CMK (cell line): ENCODE measurements at regions not wholly inside any gene's neighbourhood (a gene's known extent, or its start where the extent isn't known, plus 50 kb on each side); places are given as distances from the start of the nearest gene placed in this dataset.

ENCODE experiments used
- DNase-seq: peaks from one replicate; pipeline ENCODE4 v3.0.0-alpha.2; 2010; ENCODE audit warnings: low read depth

DNA sequence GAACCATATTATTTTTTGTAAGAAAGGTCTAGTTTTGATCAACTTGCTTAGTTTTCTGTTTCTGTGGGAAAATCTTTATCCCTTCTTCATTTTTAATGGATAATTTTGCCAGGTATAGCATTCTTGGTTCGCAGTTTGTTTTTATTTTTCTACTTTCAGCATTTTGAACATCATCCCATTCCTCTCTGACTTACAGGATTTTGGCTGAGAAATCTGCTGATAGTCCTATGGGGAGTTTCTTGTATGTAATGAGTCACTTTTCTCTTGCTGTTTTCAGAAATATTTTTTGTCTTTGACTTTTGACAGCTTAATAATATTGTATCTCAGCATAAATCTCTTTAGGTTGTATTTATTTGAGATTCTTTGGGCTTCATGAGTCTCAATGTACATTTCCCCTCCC is 389.1 kb downstream of the PBX1 start:
- DNase-seq = no peak

DNA sequence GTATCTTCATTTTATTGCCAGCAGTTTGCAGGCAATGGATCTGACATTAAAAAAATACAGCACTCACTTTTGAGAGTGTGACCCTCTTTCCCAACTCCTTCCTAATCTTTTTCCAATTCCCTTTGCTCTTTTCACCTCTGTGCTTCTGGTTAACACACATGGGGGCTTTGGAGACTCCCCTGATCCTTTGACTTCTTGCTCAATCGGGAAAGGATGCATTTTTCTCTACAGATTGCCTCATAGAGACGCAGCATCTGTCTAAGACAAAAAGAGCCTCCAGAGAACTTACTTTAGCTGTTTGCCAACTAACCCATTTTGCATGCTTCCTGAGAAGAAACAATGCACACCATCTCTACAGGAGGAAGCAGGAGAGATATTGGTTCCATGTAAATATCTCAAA is 378.3 kb downstream of the PBX1 start:
- no peak for DNase-seq

DNA sequence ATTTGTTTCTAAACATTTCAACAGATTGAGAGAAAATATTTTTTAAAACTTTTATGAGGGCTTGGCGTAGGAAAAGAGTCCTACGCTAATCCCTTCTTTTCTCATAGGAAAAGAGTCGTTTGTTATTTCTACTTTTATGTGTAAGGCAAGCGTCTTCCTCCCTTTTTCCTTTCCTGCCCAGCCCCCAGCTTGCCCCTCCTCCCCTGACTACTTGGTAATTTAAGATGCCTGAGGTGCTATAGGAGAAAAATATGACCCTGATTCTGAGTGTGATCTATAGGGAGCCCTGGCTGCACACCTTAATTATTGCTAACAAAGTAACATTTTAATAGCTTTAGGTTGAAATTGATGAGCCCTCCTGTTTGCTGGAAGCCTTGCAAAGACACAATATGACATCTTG is 373.6 kb downstream of the PBX1 start:
- no peak for DNase-seq

DNA sequence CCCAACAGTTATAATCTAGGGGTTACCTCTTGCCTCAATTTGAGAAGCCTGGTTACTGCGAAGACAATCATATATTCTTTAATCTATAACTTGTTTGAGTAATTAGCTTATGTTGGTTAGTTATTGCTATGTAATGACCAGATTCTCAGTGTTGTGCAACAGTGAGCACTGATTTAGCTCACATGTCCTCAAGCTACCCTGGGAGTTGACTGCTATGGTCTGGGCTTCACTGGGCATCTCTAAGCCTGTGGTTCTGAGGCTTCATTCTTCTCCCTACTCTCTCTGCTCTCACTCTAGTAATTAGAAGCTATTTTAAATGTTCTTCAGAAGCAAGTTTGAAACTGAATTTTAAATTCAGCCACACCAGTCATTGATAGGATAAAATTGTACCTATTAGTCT is 371.8 kb downstream of the PBX1 start:
- DNase-seq = no peak

DNA sequence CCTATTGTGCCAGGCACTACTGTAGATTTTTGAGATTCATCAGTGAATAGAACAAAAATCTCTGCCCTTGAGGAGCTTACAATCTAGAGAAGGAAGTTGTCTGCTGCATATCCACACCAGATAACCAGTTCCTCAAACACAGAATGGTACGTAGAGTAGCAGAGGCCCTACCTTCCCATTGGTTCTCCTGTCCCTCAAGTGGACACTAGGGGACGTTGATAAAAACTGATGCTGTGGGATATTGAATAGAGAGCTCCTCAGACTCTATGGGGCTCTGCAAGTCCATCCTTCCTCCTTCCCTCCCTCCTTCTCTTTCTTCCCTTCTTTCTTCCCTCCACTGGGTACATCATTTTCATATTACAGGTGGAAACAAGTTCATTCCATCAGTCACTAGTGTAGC is 371.3 kb downstream of the PBX1 start:
- no peak for DNase-seq

DNA sequence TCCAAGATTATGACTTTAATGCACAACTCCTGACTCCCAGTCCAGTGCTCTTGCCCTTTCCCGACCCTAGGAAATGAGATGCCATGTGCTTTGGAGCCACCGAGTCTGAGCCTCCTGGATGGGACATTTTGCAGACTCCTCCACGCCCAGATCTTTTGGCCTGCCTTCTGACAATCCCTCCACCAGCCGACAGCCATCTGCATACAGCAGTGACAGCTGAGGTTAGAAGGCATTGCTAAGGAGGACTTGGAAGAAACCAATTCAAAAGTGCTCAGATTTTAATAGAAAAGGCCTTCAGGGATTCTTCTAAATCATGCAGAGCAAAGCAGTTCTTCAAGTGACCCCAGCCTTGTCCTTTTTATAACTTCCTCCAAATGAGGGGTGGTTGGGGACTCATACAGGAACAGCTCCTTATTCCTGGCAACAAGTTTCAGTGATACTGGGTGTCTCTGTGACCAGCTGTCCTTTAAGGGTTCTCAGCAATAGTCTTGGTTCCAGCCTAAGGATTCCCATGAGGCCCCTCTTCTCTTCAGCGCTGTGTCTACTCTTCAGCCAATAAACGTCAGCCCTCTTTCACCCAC is 369.3 kb downstream of the PBX1 start:
- no peak for DNase-seq

DNA sequence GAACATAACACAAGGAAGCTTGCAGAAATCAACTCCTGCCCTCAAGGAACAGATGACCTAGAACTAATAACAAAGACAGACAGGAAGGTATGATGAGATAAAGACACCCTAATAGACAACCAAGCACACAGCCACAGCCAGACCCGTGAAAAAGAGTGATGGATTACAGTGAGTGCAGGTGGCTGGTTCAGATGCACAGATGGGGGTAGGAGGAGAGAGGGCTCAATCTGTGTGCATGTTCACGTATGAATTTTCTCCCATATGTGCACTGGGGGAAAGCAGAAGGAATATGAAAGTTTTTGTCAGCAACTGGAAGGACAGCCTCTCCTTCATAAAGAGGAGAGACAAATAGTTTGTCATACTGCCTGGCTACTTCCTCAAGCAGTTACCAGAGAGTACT is 367.1 kb downstream of the PBX1 start:
- DNase-seq = no peak

DNA sequence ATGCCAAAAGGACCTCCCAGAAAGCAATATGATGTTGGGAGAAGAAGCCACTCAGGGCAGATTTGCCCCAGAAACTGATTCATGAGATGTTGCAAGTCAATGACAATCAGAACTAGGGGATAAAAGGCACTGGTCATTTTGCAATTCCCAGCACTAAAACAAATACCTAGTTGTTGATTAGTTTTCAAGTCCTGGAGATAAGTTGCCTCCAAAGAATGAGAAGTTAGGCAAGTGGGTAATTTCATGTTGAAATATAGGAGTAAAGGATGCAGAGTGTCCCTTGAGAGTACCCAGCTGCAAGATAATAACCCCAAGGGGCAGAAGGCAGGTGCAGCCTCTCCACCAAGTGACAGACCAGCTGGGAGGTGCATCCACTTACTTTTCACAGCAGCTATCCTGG is 363.6 kb downstream of the PBX1 start:
- no peak for DNase-seq

DNA sequence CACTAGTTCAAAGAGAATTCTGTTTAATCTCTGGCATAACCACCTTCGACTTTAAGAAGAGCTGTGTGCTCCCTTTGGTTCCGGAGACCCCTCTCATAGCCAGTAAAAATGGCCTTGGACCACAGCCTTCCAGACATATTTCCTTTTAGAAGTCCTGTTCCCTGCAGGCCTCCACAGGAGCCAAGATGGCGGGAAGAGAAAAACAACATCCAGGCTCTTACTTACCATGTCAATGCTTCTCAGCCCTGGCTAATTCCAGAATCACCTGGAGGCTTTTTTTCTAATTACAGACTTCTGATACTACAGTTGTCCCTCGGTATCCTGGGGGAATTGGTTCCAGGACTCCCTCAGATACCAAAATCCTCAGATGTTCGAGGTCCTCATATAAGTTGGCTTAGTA is 362.5 kb downstream of the PBX1 start:
- no peak for DNase-seq

DNA sequence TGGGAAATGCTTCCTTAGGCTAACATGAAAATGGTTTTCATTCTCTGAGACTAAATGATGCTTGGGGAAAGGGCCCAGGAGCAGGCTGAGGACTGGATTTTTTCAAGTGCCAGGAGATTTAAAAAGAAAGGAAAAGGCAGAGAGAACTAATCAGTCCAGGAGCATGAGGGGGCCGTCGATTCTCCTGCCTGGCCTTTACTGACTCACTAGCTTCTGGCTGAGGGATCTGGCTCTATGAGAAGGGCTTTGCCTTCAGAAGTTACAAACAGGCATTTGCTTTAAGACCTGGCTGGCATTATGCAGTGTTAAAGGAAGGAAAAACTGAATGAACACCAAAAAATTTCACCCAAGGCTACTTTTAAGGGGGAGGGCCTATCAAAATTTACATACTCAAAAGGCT is 359.2 kb downstream of the PBX1 start:
- DNase-seq = no peak

DNA sequence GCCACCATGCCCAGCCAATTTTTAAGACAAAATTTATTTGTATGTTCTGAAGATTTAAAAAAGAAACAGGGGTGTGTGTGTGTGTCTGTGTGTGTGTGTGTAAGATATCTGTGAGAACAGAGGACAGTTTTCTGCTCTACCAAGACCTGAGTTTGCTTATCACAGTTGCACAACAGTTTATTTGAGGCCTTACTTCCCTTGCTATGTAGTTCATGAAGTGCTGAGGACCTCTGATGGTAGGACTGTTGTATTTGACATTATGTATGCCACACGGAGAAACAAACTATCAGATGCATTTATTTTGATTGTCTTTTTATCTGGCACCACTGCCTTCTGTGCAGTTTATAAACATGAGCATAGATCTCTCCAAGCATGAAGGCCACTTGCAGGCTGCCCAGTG is 355.2 kb downstream of the PBX1 start:
- DNase-seq = no peak

DNA sequence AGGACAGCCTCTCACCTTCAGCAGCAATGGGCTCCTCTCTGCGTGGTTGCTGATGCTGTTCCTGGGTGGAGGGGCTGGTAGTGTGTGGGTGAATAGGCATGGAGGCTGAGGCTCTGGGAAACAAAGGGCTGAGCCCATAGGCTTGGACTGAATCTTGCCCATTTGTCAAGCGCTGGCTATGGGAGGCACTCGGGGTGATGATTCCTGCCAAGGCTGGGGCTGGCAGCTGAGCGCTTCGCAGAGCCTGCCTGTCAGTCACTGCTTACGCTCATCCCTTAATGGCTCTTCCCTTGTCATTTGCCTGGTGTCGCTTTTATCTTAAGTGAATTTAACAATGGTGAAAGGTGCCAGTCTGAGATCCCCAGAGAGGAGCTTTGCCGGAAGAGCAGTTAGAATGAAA is 353.3 kb downstream of the PBX1 start:
- no peak for DNase-seq

DNA sequence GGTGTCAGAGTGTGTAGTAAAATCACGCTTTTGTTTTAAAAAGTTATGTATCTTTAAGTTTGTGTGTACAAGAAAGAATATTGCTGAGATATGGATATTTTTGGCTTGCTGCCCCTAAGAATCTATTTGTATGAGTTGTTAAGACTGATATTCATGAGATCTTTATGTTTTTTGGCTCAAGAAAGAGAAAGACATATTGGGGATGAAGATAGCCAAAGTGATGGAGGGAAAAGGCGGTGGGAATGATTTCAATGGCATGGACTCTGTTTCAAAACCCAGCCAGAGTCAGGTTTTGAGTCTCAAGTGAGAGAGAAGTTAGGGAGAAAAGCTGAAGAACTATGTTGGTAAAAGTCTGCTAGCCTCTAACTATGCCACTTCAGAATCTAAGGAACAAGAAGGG is 351.7 kb downstream of the PBX1 start:
- DNase-seq = no peak

DNA sequence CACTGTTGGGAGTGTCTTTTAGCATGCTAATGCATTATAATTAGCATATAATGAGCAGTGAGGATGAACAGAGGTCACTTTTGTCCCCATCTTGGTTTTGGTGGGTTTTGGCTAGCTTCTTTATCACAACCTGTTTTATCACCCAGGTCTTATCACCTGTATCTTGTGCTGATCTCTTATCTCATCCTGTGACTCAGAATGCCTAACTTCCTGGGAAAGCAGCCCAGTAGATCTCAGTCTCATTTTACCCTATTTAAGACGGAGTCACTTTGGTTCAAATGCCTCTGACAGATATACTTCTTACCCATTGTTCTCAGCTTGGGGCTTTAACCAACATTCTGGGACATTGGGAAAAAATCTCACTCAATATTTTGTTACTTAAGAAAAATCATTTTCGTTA is 348.7 kb downstream of the PBX1 start:
- no peak for DNase-seq

DNA sequence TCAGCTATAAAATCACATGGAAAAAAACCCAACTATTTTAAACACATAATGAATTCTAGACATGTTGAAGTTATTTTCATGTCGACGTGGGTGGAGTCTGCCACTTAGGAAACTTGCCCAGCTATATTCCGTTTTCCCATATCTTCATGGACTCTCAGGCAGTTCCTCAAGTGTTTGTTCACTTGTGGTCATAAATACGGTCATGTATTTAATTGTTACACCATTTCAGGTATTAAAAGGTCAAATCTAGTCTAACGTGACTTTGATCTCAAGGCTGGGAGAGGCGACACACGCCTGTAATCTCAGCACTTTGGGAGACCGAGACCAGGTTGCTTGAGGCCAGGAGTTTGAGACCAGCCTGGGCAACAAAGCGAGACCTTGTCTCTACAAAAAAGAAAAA is 346.9 kb downstream of the PBX1 start:
- no peak for DNase-seq

DNA sequence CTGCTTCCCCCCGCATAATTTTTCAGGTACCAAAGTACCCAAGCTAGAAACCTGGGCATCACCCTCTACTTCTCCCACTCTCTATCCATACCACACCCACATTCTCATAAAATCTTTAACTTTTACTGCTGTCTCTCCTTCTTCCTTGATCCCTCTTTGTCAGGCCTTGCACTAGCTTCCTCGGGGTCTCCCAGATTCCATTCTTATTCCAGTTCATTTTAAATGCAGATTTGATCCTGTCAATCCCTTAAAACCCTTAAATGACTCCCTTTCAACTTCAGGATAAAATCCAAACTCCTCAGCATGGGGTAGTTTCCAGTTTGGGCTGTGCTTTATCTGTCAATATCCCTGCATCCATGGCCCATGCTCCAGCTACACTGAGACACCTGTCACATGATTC is 343.5 kb downstream of the PBX1 start:
- DNase-seq = no peak
